NCI-H1048 (cell line): ENCODE measurements at regions not wholly inside any gene's neighbourhood (a gene's known extent, or its start where the extent isn't known, plus 50 kb on each side); places are given as distances from the start of the nearest gene placed in this dataset.
"Not testable (repeated sequence)": the region's sequence is repeated elsewhere in the genome, so short reads cannot be mapped to it uniquely, and the experiment has no call there.

Source experiments
- DNase-seq: peaks from one replicate; lab custom pipeline; 2025; lab: John Stamatoyannopoulos, UW

DNA sequence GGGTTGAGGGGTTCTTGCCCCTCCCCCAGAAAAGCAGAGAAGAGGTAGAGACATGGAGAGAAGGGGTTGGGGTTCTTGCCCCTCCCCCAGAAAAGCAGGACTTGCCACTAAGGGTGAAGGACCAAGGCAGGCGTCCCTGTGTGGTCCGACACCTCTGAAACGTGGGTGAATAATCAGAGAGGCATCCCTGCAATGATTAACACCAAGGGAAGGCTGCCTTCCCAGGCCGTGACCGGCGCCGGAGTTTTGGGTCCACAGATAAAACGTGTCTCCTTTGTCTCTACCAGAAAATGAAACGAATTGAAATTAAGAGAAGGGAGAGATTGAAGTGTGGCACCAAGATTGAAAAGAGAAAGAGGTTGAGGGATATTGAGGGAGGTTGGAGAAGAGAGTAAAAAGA, 778.2 kb downstream of the UQCRFS1 start:
- DNase-seq: not testable (repeated sequence)

DNA sequence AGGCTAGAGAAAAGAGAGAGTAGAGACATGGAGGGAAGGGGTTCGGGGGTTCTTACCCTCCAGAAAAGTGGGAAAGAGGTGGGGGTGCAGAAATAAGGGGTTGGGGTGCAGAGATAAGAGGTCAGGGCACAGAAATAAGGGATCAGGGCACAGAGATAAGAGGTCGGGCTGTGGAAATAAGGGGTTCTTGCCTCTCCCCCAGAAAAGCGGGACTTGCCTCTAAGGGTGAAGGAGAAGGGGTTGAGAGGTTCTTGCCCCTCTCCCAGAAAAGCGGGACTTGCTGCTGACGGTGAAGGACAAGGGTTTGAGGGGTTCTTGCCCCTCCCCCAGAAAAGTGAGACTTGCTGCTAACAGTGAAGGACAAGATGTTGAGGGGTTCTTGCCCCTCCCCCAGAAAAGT, 778.6 kb downstream of the UQCRFS1 start:
- not testable (repeated sequence) for DNase-seq

DNA sequence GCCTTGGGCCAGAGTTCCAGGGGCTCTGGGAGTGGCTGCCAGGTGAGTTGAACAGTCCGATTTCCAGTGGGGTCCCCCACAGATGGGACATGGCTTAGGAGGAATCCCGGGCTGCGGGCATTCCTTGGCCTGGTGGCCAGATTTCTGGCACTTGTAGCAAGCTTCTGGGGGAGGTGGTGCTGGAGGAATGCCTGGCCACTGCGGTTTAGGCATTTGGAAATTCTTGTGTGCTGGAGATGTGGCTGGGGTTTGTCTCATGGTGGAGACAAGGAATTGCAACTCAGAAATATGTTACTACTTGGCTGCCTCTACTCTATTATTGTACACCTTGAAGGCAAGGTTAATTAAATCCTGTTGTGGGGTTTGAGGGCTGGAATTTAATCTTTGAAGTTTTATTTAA, 779.8 kb downstream of the UQCRFS1 start:
- DNase-seq: not testable (repeated sequence)

DNA sequence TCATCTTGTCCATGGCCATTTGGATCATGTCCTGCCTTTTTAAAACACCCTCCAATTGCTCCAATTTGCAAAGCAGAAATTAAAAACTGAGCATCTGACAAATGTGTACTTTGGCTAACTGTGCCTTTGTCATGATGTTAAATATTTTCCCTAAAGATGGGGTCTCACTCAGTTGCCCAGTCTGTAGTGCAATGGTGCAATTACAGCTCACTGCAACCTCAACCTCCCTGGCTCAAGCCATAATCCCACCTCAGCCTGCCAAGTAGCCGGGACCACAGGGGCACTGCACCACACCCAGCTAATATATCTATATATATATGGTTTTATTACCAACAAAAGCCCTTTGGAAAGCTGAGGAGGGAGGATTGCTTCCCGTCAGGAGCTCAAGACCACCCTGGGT, 782.7 kb downstream of the UQCRFS1 start:
- no peak for DNase-seq

DNA sequence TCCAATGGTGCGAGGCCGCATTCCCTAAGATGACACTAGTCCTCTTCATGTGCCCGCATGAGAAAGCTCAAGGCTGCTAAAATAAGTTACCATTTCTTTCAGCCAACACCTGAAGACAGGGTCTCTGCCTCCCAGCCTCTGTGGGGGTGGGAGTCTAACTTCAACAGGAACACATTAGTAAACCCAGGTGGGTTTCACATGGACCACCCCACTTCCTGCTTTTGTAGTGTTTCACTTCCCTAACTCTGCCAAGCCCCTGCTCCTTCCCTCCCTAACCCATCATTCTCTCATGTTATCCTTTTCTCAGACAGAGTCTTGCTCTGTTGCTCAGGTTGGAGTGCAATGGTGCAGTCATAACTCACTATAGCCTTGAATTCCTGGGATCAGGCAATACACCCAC, 783.6 kb downstream of the UQCRFS1 start:
- DNase-seq: no peak

DNA sequence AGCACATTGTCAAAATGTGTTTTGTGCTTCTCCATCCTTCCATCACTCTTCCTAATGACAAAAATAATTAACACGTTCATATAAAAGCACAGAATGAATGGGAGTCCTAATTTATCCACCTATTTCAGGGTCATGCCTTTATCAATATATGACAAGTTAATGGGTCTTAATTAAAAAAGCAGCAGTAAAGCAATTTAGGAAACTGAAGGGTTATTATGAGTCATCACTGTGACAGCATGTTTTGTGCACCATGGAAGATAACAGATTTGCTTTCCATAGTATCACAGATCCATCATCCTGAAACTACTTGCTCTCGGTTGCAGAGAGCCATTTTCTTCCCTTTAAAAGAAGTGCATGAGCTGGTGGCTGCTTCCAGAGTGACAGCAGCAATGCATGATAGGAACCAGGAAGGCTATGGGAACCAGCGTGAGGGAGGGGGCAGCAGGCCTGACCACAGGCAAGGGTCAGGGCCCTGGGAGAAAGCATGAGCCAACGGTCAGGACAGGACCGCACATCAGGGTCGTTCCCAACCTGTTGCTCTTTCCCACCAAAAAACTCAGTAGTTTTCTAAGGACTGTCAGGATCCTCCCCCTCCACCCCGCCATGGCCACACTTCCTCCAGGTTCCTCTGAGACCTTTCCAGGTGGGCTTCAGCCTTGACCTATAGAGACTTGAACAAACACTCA, 784.1 kb downstream of the UQCRFS1 start:
- no peak for DNase-seq

DNA sequence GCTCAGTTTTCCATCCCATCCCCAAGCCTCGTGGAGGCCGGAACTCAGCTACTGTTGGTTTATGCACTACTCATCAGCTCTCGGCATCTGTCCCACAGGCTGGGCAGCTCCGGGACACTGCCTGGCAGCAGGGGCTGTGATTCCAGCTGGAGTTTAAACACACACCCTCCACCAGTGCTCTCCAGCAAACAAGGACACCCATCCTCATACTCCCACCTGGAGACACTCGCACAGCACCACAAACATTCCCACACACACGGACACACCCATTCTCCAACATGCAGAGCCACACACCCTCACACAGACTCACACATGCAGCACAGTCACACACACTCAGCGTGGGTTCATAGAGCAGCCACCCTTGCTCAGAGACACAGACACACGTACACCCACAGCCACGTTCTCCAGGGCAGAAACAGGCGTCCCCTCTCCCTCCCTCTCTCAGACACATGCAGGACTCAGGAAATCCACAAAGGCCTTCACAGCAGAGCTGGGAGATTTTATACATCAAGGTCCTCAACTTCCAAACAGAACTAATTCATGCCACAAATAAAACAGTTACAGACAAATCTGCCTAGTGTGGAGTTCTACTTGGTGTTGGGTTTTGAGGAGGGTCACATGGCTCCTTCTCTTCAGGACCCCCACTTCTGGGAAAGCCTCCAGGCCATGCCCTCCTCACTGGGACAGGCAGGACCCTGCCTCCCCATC, 785.4 kb downstream of the UQCRFS1 start:
- no peak for DNase-seq

DNA sequence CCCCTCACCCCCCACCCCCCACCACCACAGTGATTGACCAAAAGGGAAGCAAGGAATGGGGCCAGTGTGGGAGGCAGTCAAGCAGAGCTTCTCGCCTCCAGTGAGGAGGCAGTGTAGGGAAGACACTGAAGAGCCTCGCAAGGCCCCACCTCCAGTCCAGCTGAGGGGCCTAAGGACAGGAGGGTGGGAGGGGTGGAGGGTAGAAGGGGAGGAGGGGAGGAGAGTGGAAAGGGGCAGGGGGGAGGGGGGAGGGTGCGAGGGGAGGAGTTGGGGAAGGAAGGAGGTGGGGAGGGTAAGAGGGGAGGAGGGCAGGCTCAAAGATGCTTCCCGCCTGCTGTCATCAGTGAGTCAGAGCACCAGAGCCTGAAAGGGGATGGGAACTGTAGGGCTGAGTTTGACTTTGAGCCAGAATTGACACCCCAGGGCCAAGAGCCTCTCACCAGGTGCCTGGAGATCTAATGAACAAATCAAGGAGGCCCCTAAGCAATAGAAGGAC, 786.2 kb downstream of the UQCRFS1 start:
- no peak for DNase-seq

DNA sequence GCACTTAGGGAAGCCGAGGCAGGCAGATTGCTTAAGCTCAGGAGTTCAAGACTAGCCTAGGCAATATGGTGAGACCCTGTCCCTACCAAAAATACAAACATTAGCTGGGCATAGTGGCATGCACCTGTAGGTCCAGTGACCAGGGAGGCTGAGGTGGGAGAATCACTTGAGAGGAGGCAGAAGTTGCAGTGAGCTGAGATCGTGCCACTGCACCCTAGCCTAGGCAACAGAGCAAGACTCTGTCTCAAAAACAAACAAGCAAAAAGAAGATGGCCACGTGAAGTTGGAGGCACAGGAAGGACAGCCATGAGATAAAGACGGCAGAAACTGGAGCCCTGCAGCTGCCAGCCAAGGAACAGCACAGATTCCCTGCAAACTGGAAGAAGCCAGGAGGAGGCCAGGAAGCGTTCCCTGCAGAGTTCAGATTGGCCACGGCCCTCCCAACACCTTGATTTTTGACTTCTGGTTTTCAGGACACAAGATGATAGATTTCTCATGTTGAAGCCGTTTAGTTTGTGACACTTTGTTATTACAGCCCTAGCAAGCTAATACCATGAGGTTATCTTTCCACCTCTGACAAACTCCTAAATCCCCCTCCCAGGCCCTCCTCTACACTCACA, 786.7 kb downstream of the UQCRFS1 start:
- no peak for DNase-seq

DNA sequence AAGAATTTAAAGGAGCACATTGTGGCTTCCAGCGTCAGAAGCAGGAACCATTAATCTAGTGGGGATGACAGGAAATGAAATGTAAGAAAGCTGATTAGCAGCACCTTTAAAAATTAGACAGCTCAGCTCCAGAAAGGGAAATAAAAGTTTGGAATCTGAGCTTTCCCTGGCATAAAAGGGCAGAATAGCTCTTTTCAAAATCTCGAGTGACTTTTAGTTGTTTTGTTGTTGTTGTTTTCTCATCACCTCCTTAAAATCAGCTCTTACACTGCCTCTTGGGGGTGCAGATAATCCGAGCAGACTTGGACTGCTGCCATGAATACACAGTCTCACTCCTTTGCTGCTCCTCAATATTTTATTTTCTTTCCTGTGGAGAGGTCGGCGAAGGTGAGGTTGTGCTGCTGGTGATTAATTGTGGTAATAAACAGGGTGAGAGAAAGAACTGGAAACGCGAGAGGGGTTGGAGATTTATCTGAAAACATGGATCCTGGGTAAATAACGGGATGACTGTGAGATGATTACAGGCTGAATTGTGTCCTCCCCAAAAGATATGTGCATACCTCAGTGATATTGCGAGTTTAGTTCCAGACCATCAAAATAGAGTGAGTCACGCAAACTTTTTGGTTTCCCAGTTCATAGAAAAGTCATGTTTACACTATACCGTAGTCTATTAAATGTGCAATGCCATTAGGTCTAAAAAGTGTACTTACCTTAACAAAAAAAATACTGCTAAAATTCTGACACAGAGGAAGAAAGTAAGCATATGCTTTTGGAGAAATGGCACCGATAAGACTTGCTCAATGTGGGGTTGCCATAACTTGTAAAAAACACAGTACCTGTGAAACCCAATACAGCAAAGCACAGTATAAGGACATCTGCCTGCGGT, 787.7 kb downstream of the UQCRFS1 start:
- DNase-seq: no peak

DNA sequence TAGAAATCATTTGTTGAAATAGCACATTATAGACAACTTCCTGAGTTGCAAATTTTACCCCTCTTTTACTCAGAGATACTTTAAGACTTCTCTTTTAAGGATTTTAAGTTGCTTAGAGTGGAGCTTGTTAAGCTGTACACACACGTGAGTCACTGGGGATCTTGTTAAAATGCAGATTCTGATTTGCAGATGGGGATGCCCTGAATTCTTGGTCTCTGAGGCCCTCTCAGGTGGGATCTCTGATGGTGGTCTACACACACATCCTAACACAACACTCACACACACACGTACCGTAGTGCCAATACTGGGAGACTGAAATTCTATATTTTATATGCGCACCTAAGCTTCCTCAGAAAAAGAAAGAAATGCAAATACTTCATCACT, 788.3 kb downstream of the UQCRFS1 start:
- DNase-seq: no peak

DNA sequence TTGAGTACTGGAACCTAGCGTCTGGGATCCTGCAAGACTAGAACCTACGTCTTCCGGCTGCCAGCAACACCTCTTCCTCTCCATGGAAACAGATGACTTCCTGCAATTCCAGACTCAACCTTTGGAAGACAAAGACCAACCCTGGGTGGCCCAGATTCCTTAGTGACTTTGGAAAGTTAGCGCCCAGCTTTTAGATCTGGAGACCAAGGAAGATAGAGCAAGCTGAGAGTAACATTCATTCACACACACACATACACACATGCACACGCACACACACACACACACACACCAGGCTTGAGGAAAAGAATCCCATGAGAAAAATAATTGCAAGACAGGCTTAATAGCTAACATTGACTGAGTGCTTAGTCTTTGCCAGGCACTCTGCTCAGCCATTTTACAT, 788.9 kb downstream of the UQCRFS1 start:
- DNase-seq: no peak

DNA sequence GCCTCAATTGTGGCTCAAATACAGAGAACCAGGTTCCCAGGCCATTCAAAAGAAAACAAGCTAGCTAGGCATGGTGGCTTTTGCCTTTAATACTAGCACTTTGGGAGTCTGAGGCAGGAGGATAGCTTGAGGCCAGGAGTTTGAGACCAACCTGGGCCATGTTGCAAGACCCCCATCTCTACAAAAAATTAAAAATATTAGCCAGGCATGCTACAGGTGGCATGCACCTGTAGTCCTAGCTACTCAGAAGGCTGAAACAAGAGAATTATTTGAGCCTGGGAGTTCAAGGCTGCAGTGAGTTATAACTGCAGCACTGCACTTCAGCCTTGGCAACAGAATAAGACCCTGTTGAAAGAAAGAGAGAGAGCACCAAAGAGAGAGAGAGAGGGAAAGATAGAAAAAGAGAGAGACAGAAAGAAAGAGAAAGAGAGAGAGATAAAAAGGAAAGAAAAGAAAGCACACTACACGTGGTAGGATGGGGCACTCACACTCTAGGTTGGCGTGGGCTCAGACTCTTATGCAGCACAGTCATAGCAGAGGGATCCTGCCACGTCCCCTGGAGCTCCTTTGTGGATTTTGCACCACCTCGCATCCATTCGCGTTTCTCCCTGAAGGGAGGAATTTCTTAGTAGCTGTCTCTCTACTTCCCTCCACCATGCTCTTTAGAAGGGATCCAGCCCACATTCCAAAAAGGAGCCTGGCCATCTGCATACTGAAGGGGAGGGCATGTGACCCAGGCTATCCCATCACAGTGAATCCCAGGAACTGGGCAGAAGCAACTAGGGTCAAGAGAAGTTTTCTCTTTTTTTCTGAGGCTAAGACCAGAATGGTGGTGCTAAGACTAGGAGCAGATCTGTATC, 789.9 kb downstream of the UQCRFS1 start:
- no peak for DNase-seq

DNA sequence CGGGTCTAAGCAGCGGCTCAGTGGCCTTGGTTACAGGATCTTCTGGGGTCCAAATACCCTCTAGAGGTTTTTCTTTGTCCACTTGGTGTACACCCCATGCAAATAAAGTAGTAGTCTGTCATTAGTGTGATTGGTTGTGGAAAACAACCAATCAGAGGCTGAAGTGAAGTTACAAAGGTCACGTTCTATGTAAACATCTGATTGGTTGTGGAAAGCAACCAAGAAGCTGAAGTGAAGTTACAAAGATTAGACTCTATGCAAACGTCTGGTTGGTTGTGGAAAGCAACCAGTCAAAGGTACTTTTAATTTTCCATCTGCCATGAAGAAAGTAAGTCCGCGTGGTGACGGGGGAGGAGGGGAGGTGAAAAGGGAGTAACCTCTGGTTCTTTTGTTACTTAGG, 790.9 kb downstream of the UQCRFS1 start:
- DNase-seq: no peak

DNA sequence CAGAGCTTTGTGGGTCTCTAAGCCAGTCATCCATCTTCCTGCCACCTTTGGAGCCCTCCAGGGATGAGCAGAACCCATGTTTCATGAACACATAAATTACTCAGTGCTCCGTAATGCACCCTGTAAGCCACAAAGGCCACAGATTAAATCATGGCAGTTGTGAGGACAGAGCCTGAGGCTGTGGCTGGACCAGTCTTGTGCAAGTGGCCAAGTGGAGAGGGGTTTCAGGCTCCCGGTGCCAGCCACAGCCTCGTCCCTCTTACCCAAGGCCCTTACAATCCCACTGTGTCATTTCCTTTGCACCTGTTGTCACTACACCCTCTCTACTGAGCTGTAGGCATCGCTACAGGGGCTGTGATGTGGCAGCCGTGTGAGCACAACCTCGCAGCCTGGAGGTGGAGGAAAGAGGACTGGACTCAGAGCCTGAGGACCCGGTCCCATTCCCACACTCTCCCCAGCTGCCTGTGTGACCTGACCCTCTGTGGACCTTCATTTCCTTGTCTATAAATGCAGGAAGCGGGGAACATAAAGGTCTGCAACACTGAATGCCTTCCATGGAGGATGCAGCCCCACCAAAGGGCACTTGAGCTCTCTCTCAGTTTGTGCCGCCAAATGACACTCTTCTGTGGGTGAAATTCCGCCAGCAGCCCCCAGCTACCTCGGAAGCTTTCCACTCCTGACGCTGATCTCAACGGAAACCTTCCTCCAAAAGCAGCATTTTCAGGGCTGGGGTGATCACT, 792.0 kb downstream of the UQCRFS1 start:
- DNase-seq: no peak

DNA sequence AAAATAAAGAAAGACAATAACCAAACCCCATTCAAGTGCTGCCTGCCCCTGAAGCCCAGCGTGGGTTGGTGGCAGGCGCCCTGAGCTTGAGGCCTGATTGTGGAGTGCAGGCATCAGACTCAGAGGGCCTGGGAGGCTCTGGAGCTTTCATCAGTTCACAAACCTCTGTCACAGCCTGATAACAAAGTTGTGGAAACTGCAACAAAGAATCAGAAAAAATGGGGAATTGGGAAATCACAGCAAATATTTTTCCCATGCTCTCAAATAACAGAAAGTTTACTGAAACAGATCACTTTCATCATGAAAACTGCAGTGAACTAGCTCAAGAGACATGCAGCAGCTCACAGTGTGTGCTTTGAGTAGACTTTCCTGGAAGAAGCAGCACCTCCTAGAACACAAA, 793.6 kb downstream of the UQCRFS1 start:
- no peak for DNase-seq

DNA sequence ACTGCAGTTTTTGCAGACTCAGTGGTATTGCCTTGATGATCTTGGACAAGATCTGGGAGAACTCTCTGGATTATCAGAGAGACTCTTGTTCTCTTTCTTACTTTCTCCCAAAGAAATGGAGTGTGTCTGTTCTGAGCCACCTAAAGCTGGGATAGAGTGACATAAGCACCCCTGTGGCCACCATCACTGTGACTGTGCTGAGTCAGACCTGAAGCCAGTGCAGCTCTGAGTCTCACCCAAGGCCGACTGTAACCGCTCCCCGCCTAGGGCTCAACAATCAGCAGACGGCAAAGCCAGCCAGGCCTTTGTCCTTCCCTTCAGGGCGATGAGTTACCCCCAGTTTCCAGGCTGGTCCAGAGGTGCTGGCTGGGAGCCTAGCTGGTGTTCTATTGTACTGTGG, 795.6 kb downstream of the UQCRFS1 start:
- no peak for DNase-seq

DNA sequence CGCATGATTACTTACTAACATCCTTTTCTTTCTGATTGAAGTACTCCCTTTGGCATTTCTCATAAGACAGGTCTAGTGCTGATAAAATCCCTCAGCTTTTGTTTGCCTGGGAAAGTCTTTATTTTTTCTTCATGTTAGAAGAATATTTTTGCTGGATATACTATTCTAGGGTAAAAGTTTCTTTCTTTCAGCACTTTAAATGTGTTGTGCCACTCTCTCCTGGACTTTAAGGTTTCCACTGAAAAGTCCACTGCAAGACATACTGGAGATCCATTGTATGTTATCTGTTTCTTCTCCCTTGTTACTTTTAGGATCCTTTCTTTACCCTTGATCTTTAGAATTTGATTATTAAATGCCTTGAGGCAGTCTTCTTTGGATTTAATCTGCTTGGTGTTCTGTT, 796.7 kb downstream of the UQCRFS1 start:
- no peak for DNase-seq

DNA sequence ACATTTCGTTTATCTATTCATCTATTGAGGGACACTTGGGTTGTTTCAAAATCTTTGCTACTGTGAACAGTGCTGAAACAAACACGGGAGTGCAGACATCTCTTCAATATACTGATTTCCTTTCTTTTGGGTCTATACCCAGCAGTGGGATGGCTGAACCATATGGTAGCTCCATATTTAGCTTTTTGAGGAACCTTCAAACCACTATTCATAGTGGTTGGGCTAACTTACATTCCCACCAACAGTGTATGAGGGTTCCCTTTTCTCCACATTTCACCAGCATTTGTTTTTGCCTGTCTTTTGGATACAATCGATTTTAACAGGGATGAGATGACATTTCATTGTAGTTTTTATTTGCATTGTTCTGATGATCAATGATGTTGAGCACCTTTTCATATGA, 798.2 kb downstream of the UQCRFS1 start:
- no peak for DNase-seq

DNA sequence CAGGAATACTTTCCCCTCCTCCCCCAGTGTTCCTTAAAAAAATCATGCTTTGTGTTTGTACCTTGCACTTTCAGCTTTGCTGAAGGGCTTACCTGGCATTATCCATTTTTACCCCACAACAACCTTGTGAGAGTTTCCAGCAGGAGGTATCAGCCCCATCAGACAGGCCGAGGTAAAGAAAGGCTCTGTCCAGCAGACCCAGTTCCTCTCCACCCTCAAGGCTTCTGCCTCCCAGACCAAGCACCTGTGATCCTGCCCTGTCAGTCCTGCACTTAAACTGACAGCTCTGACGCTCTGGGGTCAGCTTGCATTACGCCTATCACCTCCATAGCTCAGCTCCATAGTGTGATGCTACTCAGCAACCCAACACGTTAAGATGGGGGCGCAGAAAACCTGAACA, 803.1 kb downstream of the UQCRFS1 start:
- DNase-seq: no peak

DNA sequence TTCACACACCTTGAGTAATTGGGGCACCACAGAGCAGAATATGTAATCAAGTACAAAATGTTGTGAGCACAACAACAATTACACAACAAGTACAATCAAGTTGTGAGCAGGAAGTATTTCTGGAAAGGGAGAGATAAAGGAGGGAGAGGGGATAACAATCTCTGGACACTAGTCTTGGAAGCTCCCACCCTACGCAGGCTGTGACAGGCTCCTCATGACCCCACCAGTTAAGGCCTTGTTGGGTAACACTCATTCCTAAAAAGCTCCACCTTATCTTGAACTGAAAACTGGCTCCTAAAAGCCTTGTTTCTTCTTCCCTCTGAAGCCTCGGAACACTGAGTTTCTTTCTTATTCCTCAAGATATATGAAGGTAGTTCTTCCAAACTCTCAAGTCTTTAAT, 806.0 kb downstream of the UQCRFS1 start:
- DNase-seq: no peak
